BLaER1 (cell line): ENCODE measurements at regions not wholly inside any gene's neighbourhood (a gene's known extent, or its start where the extent isn't known, plus 50 kb on each side); places are given as distances from the start of the nearest gene placed in this dataset.
"Not testable (repeated sequence)": the region's sequence is repeated elsewhere in the genome, so short reads cannot be mapped to it uniquely, and the experiment has no call there.

Source experiments
- H3K27ac ChIP-seq: shearing (Covaris generic); formaldehyde crosslinking; 2 replicates; pipeline ENCODE4 v1.8.1; 2022
- H3K27me3 ChIP-seq: shearing (Covaris generic); formaldehyde crosslinking; 2 replicates; pipeline ENCODE4 v1.8.1; 2022
- H3K36me3 ChIP-seq: shearing (Covaris generic); formaldehyde crosslinking; 2 replicates; pipeline ENCODE4 v1.8.1; 2022
- H3K4me1 ChIP-seq: shearing (Covaris generic); formaldehyde crosslinking; 2 replicates; pipeline ENCODE4 v1.8.1; 2022
- H3K4me2 ChIP-seq: shearing (Covaris generic); formaldehyde crosslinking; 2 replicates; pipeline ENCODE4 v1.8.1; 2022
- H3K4me3 ChIP-seq: shearing (Covaris generic); formaldehyde crosslinking; 2 replicates; pipeline ENCODE4 v1.8.1; 2022
- H3K9ac ChIP-seq: shearing (Covaris generic); formaldehyde crosslinking; 2 replicates; pipeline ENCODE4 v1.8.1; 2022
- H3K9me3 ChIP-seq: shearing (Covaris generic); formaldehyde crosslinking; 2 replicates; pipeline ENCODE4 v1.8.1; 2022
- H4K20me1 ChIP-seq: shearing (Covaris generic); formaldehyde crosslinking; 2 replicates; pipeline ENCODE4 v1.8.1; 2022
- Cebpa-rat ChIP-seq: shearing (Covaris generic); IDR thresholded peaks from 2 replicates; pipeline ENCODE4 v1.8.1; 2022

GRCh38 chr2:176565641-176566323 is 296.5 kb downstream of the MTX2 start:
- Histone ChIP-seq H3K4me2 (no peak overlapping the region), H3K9me3 (no peaks in the 10 kb centered on the region), H3K4me3 (no peak overlapping the region), H3K36me3 (no peaks in the 10 kb centered on the region), H3K4me1 (no peaks in the 10 kb centered on the region), H3K27me3 (no peaks in the 10 kb centered on the region), H3K9ac (no peak overlapping the region), H3K27ac (no peak overlapping the region), H4K20me1 (no peaks in the 10 kb centered on the region)
- no peak for TF ChIP-seq Cebpa-rat

DNA sequence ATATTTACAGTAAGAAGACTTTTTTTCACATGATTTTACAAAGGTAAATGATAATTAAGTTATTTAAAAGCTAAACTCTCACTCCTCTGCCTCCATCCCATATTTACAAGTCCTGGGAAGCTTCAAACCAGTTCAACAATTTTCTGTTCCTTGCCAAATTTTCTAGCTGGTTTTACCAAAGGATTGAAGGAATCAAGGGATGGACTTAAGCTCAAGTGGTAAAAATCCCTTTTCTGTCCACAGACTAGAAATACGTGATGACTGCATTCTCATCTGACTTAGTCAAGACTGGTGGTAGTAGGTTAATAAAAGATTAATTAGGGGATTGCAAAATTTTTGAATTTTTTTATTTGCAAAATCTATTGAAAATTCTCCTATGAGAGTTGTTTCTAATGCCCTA is 297.3 kb downstream of the MTX2 start:
- H3K27me3 ChIP-seq, result no peaks in the 10 kb centered on the region
- no peak overlapping the region for H3K27ac ChIP-seq
- H3K9me3 ChIP-seq, result no peaks in the 10 kb centered on the region
- H3K36me3 ChIP-seq, result no peaks in the 10 kb centered on the region
- no peak overlapping the region for H3K4me2 ChIP-seq
- no peak overlapping the region for H3K9ac ChIP-seq
- TF ChIP-seq Cebpa-rat, result no peak
- no peak overlapping the region for H3K4me3 ChIP-seq
- H4K20me1 ChIP-seq, result no peaks in the 10 kb centered on the region
- H3K4me1 ChIP-seq, result no peaks in the 10 kb centered on the region

DNA sequence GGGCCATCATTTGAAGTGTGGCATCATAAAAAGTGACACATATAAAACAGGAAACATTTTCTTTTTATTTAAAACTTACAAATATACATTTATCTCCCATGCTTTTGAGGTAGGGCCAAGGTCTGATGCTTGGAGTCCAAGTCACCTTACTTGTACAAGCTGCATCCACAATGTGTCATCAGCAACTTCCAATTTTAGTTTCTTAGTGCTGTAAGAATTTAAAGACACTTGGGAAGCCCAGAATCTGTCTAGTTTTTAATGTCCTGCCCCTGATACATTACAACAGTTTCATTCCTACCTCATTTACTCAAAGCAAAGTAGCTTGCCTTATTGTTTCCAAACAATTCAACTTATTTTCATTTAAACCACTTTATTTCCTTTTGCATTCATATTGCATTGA is 297.7 kb downstream of the MTX2 start:
- Histone ChIP-seq H3K27ac (no peak overlapping the region), H4K20me1 (no peaks in the 10 kb centered on the region), H3K4me1 (no peaks in the 10 kb centered on the region), H3K27me3 (no peaks in the 10 kb centered on the region), H3K9ac (no peak overlapping the region), H3K9me3 (no peaks in the 10 kb centered on the region), H3K36me3 (no peaks in the 10 kb centered on the region), H3K4me3 (no peak overlapping the region), H3K4me2 (no peak overlapping the region)
- no peak for TF ChIP-seq Cebpa-rat

DNA sequence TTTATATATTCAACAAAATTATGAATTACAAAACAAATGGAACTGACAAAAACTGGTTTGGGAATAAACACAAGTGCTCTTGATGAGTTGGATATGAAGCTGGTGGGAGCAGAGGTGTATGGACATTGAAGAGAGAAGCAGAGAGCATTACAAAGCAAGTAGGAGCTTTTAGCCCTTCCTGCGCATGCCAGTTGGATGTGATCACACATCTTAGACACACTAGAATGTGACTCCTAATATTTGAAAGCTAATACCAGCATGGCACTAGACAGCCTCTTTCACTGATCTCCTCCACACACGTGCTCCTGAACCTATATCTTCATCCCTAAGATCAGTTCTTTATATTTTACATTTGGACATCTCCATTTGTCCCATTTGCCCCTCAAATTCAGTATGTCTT is 298.1 kb downstream of the MTX2 start:
- Histone ChIP-seq H3K4me3 (no peak overlapping the region), H4K20me1 (no peaks in the 10 kb centered on the region), H3K9me3 (no peaks in the 10 kb centered on the region), H3K9ac (no peak overlapping the region), H3K4me2 (no peak overlapping the region), H3K27me3 (no peaks in the 10 kb centered on the region), H3K27ac (no peak overlapping the region), H3K4me1 (no peaks in the 10 kb centered on the region), H3K36me3 (no peaks in the 10 kb centered on the region)
- TF ChIP-seq Cebpa-rat, result no peak

- no peaks in the 10 kb centered on the region for H3K27me3 ChIP-seq
- no peaks in the 10 kb centered on the region for H4K20me1 ChIP-seq
- H3K4me3 ChIP-seq, result no peak overlapping the region
- H3K27ac ChIP-seq, result no peak overlapping the region
- H3K36me3 ChIP-seq, result no peaks in the 10 kb centered on the region
- H3K4me2 ChIP-seq, result no peak overlapping the region
- no peak for TF ChIP-seq Cebpa-rat
- no peaks in the 10 kb centered on the region for H3K9me3 ChIP-seq
- H3K4me1 ChIP-seq, result no peaks in the 10 kb centered on the region
- no peak overlapping the region for H3K9ac ChIP-seq
These were observed 300.3 kb downstream of the MTX2 start for GRCh38 chr2:176569574-176569973.

DNA sequence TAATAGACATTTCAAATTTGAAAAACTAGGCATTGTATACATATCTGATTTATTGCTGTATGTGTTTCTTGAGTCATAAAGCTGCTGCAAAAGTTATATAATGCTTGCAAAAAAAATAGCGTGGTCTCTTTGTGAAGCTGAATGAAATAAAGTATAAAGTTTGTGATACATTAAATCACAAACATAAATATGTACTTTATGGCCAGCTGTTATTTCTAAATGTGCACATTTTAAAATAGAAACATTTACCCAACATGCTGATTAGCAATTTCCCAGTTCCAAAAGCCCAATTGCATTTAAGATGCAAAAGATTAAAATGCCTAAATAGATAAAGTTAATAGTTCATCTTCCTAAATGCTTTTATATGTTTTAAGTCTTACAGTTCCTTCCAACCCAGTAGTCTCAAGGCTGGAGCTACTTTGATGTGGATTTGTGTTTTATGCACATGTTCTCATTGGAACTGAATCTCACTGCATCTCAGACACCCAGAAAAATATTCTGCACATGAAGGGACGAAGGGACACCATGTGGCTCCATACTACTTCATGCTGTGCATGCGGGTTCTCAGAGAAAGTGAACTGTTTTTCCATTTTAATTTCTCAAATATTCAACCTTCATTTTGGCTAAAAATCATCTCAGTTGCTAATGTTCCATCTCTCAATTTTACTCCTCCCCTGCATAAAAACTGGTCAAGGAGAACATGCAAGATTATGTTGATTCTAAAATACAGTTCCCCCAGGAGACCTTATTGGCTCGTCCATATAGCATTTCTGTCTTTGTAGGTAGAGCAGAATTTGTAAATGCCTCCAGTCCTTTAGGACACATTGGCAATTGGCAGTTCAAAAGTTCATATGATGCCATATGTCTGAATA is 304.6 kb downstream of the MTX2 start:
- Histone ChIP-seq H3K36me3 (no peaks in the 10 kb centered on the region), H3K27ac (no peak overlapping the region), H3K4me2 (no peak overlapping the region), H3K4me3 (no peak overlapping the region), H3K9ac (no peak overlapping the region), H4K20me1 (no peaks in the 10 kb centered on the region), H3K4me1 (no peaks in the 10 kb centered on the region), H3K27me3 (no peaks in the 10 kb centered on the region), H3K9me3 (no peaks in the 10 kb centered on the region)
- no peak for TF ChIP-seq Cebpa-rat

GRCh38 chr2:176574484-176575236 is 305.4 kb downstream of the MTX2 start:
- H3K9ac ChIP-seq, result no peak overlapping the region
- H3K27ac ChIP-seq, result no peak overlapping the region
- no peaks in the 10 kb centered on the region for H4K20me1 ChIP-seq
- H3K4me1 ChIP-seq, result no peaks in the 10 kb centered on the region
- no peak for TF ChIP-seq Cebpa-rat
- H3K27me3 ChIP-seq, result no peaks in the 10 kb centered on the region
- H3K36me3 ChIP-seq, result no peaks in the 10 kb centered on the region
- H3K4me2 ChIP-seq, result no peak overlapping the region
- H3K4me3 ChIP-seq, result no peak overlapping the region
- H3K9me3 ChIP-seq, result no peaks in the 10 kb centered on the region

- Histone ChIP-seq H3K4me3 (no peak overlapping the region), H3K27me3 (no peaks in the 10 kb centered on the region), H3K27ac (no peak overlapping the region), H3K36me3 (no peaks in the 10 kb centered on the region), H3K9me3 (no peaks in the 10 kb centered on the region), H4K20me1 (no peaks in the 10 kb centered on the region), H3K9ac (no peak overlapping the region), H3K4me2 (no peak overlapping the region), H3K4me1 (no peaks in the 10 kb centered on the region)
- no peak for TF ChIP-seq Cebpa-rat
These were observed 306.0 kb downstream of the MTX2 start for GRCh38 chr2:176575237-176575744.

DNA sequence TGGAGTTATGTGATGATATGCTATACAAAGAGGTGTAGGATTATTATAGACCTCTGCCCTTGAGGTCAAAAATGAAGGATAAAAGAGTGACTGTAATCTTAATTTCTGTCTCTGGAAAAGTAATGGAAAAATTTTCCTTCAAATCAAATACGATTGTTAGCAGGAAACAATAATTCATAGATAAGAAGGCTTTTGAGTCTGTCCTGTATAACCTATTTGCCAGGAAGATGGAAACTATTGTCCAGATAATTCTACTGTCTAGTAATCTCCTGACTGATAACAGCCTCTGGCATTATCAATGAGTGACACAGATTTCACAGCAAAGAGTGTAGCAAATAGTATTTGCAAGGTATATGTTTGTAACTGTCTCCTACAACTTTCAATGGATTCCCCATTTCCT is 307.8 kb downstream of the MTX2 start:
- Histone ChIP-seq H3K4me2 (no peak overlapping the region), H3K4me1 (no peaks in the 10 kb centered on the region), H3K9me3 (no peaks in the 10 kb centered on the region), H3K27me3 (no peaks in the 10 kb centered on the region), H3K4me3 (no peak overlapping the region), H3K36me3 (no peaks in the 10 kb centered on the region), H4K20me1 (no peaks in the 10 kb centered on the region), H3K9ac (no peak overlapping the region), H3K27ac (no peak overlapping the region)
- TF ChIP-seq Cebpa-rat, result no peak

DNA sequence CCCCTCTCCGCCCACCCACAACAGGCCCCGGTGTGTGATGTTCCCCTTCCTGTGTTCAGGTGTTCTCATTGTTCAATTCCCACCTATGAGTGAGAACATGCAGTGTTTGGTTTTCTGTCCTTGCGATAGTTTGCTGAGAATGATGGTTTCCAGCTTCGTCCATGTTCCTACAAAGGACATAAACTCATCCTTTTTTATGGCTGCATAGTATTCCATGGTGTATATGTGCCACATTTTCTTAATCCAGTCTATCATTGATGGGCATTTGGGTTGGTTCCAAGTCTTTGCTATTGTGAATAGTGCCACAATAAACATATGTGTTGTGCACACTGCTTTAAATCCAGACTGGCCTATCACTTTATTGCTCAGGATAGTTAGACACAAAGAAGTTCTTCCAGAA is 309.1 kb downstream of the MTX2 start:
- H3K9me3 ChIP-seq, H3K27me3 ChIP-seq, H3K4me2 ChIP-seq, H3K4me3 ChIP-seq, H4K20me1 ChIP-seq, H3K36me3 ChIP-seq, H3K27ac ChIP-seq, H3K9ac ChIP-seq, H3K4me1 ChIP-seq: not testable (repeated sequence)
